GM12878 (cell line): ENCODE measurements at regions not wholly inside any gene's neighbourhood (a gene's known extent, or its start where the extent isn't known, plus 50 kb on each side); places are given as distances from the start of the nearest gene placed in this dataset.

Experiments
- ATAC-seq: fragments of 200-7000 bp; cut with Tn5 transposase; 3 replicates; pipeline ENCODE4 v1.9.1; 2020; ENCODE audit warnings: mild to moderate bottlenecking, moderate library complexity
- BruUV-seq: library from RNA; stranded (reverse); fragments of 400-500 nt; replicated peaks from 2 replicates; lab custom pipeline; 2021; lab: Mats Ljungman, UMichigan
- CTCF ChIA-PET: fragments of 300-600 bp; sonication (Branson Sonifier 250); formaldehyde crosslinking; extraction: SDS; loops from one replicate; lab custom pipeline; 2021; ENCODE audit warnings: inconsistent platforms; lab: Yijun Ruan, JAX
- POLR2A ChIA-PET: fragments of 350-600 bp; formaldehyde crosslinking; extraction: SDS; loops from one replicate; lab custom pipeline; 2021; ENCODE audit warnings: inconsistent platforms; lab: Charles Lee
- RAD21 ChIA-PET: fragments of 300-600 bp; sonication (Branson Sonifier 250); formaldehyde crosslinking; loops from one replicate; lab custom pipeline; 2023; ENCODE audit warnings: antibody characterized with exemption; ENCODE audit not compliant: unreplicated experiment; lab: Charles Lee
- SMC1A ChIA-PET: fragments of 300-600 bp; sonication (Branson Sonifier 250); formaldehyde crosslinking; loops from one replicate; lab custom pipeline; 2023; ENCODE audit not compliant: unreplicated experiment, uncharacterized antibody; lab: Charles Lee
- DNase-seq: peaks from one replicate; pipeline ENCODE4 v3.0.0-alpha.2; 2011; ENCODE audit warnings: low read depth, low spot score
- FAIRE-seq: peaks from 3 replicates; lab custom pipeline; 2011; peaks lifted over from hg19 to GRCh38; lab: Jason Lieb, UNC
- H2AFZ ChIP-seq: 2 replicates; pipeline ENCODE4 v1.6.0; 2011; ENCODE audit warnings: low read depth, low read length, control low read depth; ENCODE audit not compliant: control insufficient read depth
- H3K27ac ChIP-seq: 2 replicates; pipeline ENCODE4 v1.5.1; 2011; ENCODE audit warnings: control low read depth; ENCODE audit not compliant: control insufficient read depth, insufficient read depth
- H3K27me3 ChIP-seq, 2 experiments: replicated peaks in 1 of 2; 2 replicates each; pipeline versions ENCODE4 v1.6.0 to v1.6.1; 2011; ENCODE audit warnings: low read length in 1 of 2; ENCODE audit not compliant: control insufficient read depth in 2 of 2, insufficient read depth in 2 of 2
- H3K36me3 ChIP-seq, 2 experiments: 2 replicates each; pipeline ENCODE4 v1.5.1; 2011; ENCODE audit warnings: low read length in 1 of 2; ENCODE audit not compliant: control insufficient read depth in 2 of 2, insufficient read depth in 2 of 2
- H3K4me1 ChIP-seq: 2 replicates; pipeline ENCODE4 v1.6.1; 2011; ENCODE audit warnings: mild to moderate bottlenecking, low read length, moderate library complexity, mixed read lengths; ENCODE audit not compliant: control insufficient read depth, insufficient read depth
- H3K4me2 ChIP-seq: 2 replicates; pipeline ENCODE4 v1.6.0; 2011; ENCODE audit warnings: control low read depth; ENCODE audit not compliant: control insufficient read depth, insufficient read depth
- H3K4me3 ChIP-seq: fragments of 200-600 bp; sonication (generic); 2 replicates; pipeline ENCODE4 v1.5.1; 2016
- H3K79me2 ChIP-seq: 2 replicates; pipeline ENCODE4 v1.6.0; 2011; ENCODE audit warnings: low read length; ENCODE audit not compliant: control insufficient read depth, insufficient read depth
- H3K9ac ChIP-seq: 2 replicates; pipeline ENCODE4 v1.8.0; 2011; ENCODE audit warnings: low read length, control low read depth, mixed read lengths; ENCODE audit not compliant: control insufficient read depth, insufficient read depth
- H3K9me3 ChIP-seq: replicated peaks from 3 replicates; pipeline ENCODE4 v1.5.1; 2011; ENCODE audit warnings: mild to moderate bottlenecking, low read length; ENCODE audit not compliant: control insufficient read depth, insufficient read depth
- H4K20me1 ChIP-seq: 2 replicates; pipeline ENCODE4 v1.6.0; 2011; ENCODE audit not compliant: control insufficient read depth, insufficient read depth
- BCL11A ChIP-seq: IDR thresholded peaks from 2 replicates; pipeline ENCODE4 v1.6.1; 2011; ENCODE audit warnings: low read depth, low read length
- BCL3 ChIP-seq: IDR thresholded peaks from 2 replicates; pipeline ENCODE4 v1.6.1; 2011; ENCODE audit warnings: borderline replicate concordance, low read depth, mild to moderate bottlenecking, moderate library complexity, low read length; ENCODE audit not compliant: insufficient read depth, poor library complexity, severe bottlenecking
- CEBPB ChIP-seq, 2 experiments: fragments of 150-350 bp in 1 of 2; IDR thresholded peaks; 2 replicates each; pipeline ENCODE4 v1.6.1; 2012 to 2014; ENCODE audit warnings: low read depth in 2 of 2, low read length in 2 of 2, borderline replicate concordance in 1 of 2, inconsistent platforms in 1 of 2
- CHD4 ChIP-seq: fragments of 200-600 bp; sonication (generic); IDR thresholded peaks from 2 replicates; pipeline ENCODE4 v1.6.1; 2016; ENCODE audit warnings: mild to moderate bottlenecking
- GATAD2B ChIP-seq: fragments of 450-650 bp; conservative IDR thresholded peaks from 2 replicates; pipeline ENCODE4 v1.6.1; 2017; ENCODE audit warnings: low read depth, mild to moderate bottlenecking, moderate library complexity
- MEF2B ChIP-seq: fragments of 450-650 bp; IDR thresholded peaks from 2 replicates; pipeline ENCODE4 v1.6.1; 2018; ENCODE audit warnings: mild to moderate bottlenecking, moderate library complexity; ENCODE audit not compliant: partially characterized antibody, poor library complexity, severe bottlenecking
- NFXL1 ChIP-seq: fragments of 450-650 bp; IDR thresholded peaks from 2 replicates; pipeline ENCODE4 v1.6.1; 2017; ENCODE audit warnings: antibody characterized with exemption, mild to moderate bottlenecking, borderline replicate concordance
- PAX8 ChIP-seq: fragments of 450-650 bp; IDR thresholded peaks from 2 replicates; pipeline ENCODE4 v1.6.1; 2017; ENCODE audit warnings: mild to moderate bottlenecking, moderate library complexity
- SMARCA5 ChIP-seq: fragments of 450-650 bp; IDR thresholded peaks from 2 replicates; pipeline ENCODE4 v1.6.1; 2017; ENCODE audit warnings: mild to moderate bottlenecking
- SMC3 ChIP-seq: IDR thresholded peaks from 2 replicates; pipeline ENCODE4 v1.6.1; 2011; ENCODE audit warnings: low read length, improper control_type of control experiment, borderline replicate concordance
- YBX1 ChIP-seq: fragments of 450-650 bp; IDR thresholded peaks from 2 replicates; pipeline ENCODE4 v1.6.1; 2016; ENCODE audit warnings: antibody characterized with exemption
- ZBED1 ChIP-seq: IDR thresholded peaks from 2 replicates; pipeline ENCODE4 v1.6.1; 2016; ENCODE audit warnings: borderline replicate concordance
- WGBS: methylation state at CpG from one replicate; pipeline ENCODE4 v1.1.6; 2016; ENCODE audit warnings: low lambda C conversion rate; ENCODE audit not compliant: insufficient replicate concordance, insufficient coverage; ENCODE audit errors: missing lambda C conversion rate; 5-methylcytosine and 5-hydroxymethylcytosine counted together
- in situ Hi-C: fragments of 300-500 bp; cut with MboI; formaldehyde crosslinking; loops from 9 replicates; pipeline ENCODE4 v1.14.3; 2018; ENCODE audit warnings: mixed read lengths
- intact Hi-C: fragments of 100-400 bp; cut with micrococcal nuclease; formaldehyde crosslinking; loops from one replicate; pipeline ENCODE4 v1.14.2; 2022; ENCODE audit not compliant: unreplicated experiment
- TF ChIP-seq, protein P1 (sequence below): IDR thresholded peaks from 2 replicates; pipeline ENCODE4 v1.6.1; 2011; ENCODE audit warnings: borderline replicate concordance, low read depth, mild to moderate bottlenecking, moderate library complexity, mixed read lengths, low read length; ENCODE audit not compliant: insufficient read depth; ENCODE audit errors: extremely low read length
- TF ChIP-seq, protein P2 (sequence below): fragments of 150-350 bp; IDR thresholded peaks from 2 replicates; pipeline ENCODE4 v1.6.1; 2016; ENCODE audit warnings: low read depth, low read length

GRCh38 chr10:65194555-65194954 lies 1673.4 kb downstream of the REEP3 start:
- no peaks in the 10 kb centered on the region for H4K20me1 ChIP-seq
- no peak overlapping the region for H3K9ac ChIP-seq
- BruUV-seq: no TSS peak
- no peaks in the 10 kb centered on the region for H3K4me1 ChIP-seq
- H3K27ac ChIP-seq: no peak overlapping the region
- no peak overlapping the region for H2AFZ ChIP-seq
- intact Hi-C loops (no loop called here), in situ Hi-C loops (no loop called here)
- 0% methylated on average over 2 of the region's 2 CpGs for WGBS
- DNase-seq (no peak), FAIRE-seq (no peak), ATAC-seq (no peak)
- CTCF ChIA-PET: no interaction called here
- RAD21 ChIA-PET: no interaction called here
- H3K4me3 ChIP-seq: no peak overlapping the region
- H3K9me3 ChIP-seq: no peaks in the 10 kb centered on the region
- H3K79me2 ChIP-seq: no peaks in the 10 kb centered on the region
- no peaks in the 10 kb centered on the region for H3K27me3 ChIP-seq
- no peaks in the 10 kb centered on the region for H3K36me3 ChIP-seq
- POLR2A ChIA-PET: no interaction called here
- SMC1A ChIA-PET: interaction anchor here (1.0 kb wide), 1 partner anchor 9 kb away, joined by 3 read pairs; no protein-coding TSS in a partner anchor
- no peak overlapping the region for H3K4me2 ChIP-seq
- TF ChIP-seq BCL11A: no peak
- no peak for TF ChIP-seq NFXL1
- no peak for TF ChIP-seq YBX1
- no peak for TF ChIP-seq SMARCA5

- Histone ChIP-seq H3K9me3 (no peaks in the 10 kb centered on the region), H3K9ac (no peak overlapping the region), H4K20me1 (no peaks in the 10 kb centered on the region), H2AFZ (no peak overlapping the region), H3K79me2 (no peaks in the 10 kb centered on the region), H3K27me3 (no peaks in the 10 kb centered on the region), H3K4me1 (no peaks in the 10 kb centered on the region), H3K4me3 (no peak overlapping the region), H3K36me3 (no peaks in the 10 kb centered on the region), H3K27ac (no peak overlapping the region), H3K4me2 (no peak overlapping the region)
- FAIRE-seq (no peak), ATAC-seq (no peak), DNase-seq (no peak)
- CTCF ChIA-PET: no interaction called here
- in situ Hi-C loops (no loop called here), intact Hi-C loops (no loop called here)
- SMC1A ChIA-PET: no interaction called here
- 30% methylated on average over 1 of the region's 1 CpG for WGBS
- BruUV-seq: no TSS peak
- POLR2A ChIA-PET: no interaction called here
- RAD21 ChIA-PET: no interaction called here
- no peak for TF ChIP-seq CEBPB (IDR thresholded peaks at IDR 0.05; ENCODE audit: borderline replicate concordance in 1 of 2, low read depth in 2 of 2, low read length in 2 of 2)
- TF ChIP-seq, protein P1, sequence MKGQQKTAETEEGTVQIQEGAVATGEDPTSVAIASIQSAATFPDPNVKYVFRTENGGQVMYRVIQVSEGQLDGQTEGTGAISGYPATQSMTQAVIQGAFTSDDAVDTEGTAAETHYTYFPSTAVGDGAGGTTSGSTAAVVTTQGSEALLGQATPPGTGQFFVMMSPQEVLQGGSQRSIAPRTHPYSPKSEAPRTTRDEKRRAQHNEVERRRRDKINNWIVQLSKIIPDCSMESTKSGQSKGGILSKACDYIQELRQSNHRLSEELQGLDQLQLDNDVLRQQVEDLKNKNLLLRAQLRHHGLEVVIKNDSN: no peak
- TF ChIP-seq SMC3: no peak
- no peak for TF ChIP-seq CHD4
- no peak for TF ChIP-seq BCL3
- TF ChIP-seq PAX8: no peak
- TF ChIP-seq, protein P2, sequence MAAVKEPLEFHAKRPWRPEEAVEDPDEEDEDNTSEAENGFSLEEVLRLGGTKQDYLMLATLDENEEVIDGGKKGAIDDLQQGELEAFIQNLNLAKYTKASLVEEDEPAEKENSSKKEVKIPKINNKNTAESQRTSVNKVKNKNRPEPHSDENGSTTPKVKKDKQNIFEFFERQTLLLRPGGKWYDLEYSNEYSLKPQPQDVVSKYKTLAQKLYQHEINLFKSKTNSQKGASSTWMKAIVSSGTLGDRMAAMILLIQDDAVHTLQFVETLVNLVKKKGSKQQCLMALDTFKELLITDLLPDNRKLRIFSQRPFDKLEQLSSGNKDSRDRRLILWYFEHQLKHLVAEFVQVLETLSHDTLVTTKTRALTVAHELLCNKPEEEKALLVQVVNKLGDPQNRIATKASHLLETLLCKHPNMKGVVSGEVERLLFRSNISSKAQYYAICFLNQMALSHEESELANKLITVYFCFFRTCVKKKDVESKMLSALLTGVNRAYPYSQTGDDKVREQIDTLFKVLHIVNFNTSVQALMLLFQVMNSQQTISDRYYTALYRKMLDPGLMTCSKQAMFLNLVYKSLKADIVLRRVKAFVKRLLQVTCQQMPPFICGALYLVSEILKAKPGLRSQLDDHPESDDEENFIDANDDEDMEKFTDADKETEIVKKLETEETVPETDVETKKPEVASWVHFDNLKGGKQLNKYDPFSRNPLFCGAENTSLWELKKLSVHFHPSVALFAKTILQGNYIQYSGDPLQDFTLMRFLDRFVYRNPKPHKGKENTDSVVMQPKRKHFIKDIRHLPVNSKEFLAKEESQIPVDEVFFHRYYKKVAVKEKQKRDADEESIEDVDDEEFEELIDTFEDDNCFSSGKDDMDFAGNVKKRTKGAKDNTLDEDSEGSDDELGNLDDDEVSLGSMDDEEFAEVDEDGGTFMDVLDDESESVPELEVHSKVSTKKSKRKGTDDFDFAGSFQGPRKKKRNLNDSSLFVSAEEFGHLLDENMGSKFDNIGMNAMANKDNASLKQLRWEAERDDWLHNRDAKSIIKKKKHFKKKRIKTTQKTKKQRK: no peak
- TF ChIP-seq MEF2B: no peak
- TF ChIP-seq GATAD2B: no peak
- no peak for TF ChIP-seq ZBED1
Measured at GRCh38 chr10:65196111-65196510, 1674.9 kb downstream of the REEP3 start.
